IMR-90 (cell line): ENCODE measurements at regions not wholly inside any gene's neighbourhood (a gene's known extent, or its start where the extent isn't known, plus 50 kb on each side); places are given as distances from the start of the nearest gene placed in this dataset.
A peak's percentile ranks its signal among the peaks of the same experiment; 100 is the strongest.

Source experiments
- ATAC-seq: fragments of 200-7000 bp; cut with Tn5 transposase; 2 replicates; pipeline ENCODE4 v1.9.1; 2020; ENCODE audit warnings: low read depth, mild to moderate bottlenecking, moderate library complexity
- BruUV-seq: library from RNA; stranded (reverse); fragments of 400-500 nt; replicated peaks from 2 replicates; lab custom pipeline; 2021; lab: Mats Ljungman, UMichigan
- CTCF ChIA-PET: fragments of 300-600 bp; formaldehyde crosslinking; extraction: SDS; loops from one replicate; lab custom pipeline; 2021; ENCODE audit warnings: antibody characterized with exemption; lab: Yijun Ruan, JAX
- POLR2A ChIA-PET: fragments of 300-600 bp; sonication (Branson Sonifier 250); formaldehyde crosslinking; loops from one replicate; lab custom pipeline; 2022; ENCODE audit warnings: antibody characterized with exemption; ENCODE audit not compliant: unreplicated experiment; lab: Charles Lee
- DNase-seq: peaks from one replicate; pipeline ENCODE4 v3.0.0; 2013
- H2AFZ ChIP-seq: replicated peaks from 2 replicates; pipeline ENCODE3; 2013; ENCODE audit warnings: low read length, mild to moderate bottlenecking; ENCODE audit not compliant: poor library complexity
- H2AK5ac ChIP-seq: 2 replicates; pipeline ENCODE4 v1.6.1; 2013; ENCODE audit warnings: low read depth, low read length, inconsistent platforms
- H2AK9ac ChIP-seq: replicated peaks from 2 replicates; pipeline ENCODE3; 2013; ENCODE audit warnings: mild to moderate bottlenecking, low read depth, low read length, moderate library complexity; ENCODE audit not compliant: poor library complexity
- H2BK120ac ChIP-seq: 2 replicates; pipeline ENCODE4 v1.6.1; 2013; ENCODE audit warnings: low read depth, low read length, inconsistent platforms
- H2BK15ac ChIP-seq: 3 replicates; pipeline ENCODE4 v1.6.1; 2013; ENCODE audit warnings: low read depth, low read length, inconsistent platforms
- H2BK20ac ChIP-seq: 2 replicates; pipeline ENCODE4 v1.6.1; 2013; ENCODE audit warnings: low read depth, mild to moderate bottlenecking, inconsistent platforms, low read length, moderate library complexity
- H2BK5ac ChIP-seq: 2 replicates; pipeline ENCODE4 v1.6.1; 2013; ENCODE audit warnings: mild to moderate bottlenecking, low read depth, low read length, inconsistent platforms; ENCODE audit not compliant: poor library complexity, severe bottlenecking
- H3K14ac ChIP-seq: replicated peaks from 2 replicates; pipeline ENCODE4 v1.6.1; 2013; ENCODE audit warnings: low read depth, low read length, inconsistent platforms
- H3K18ac ChIP-seq: 2 replicates; pipeline ENCODE4 v1.6.1; 2013; ENCODE audit warnings: low read depth, low read length, control low read depth
- H3K23ac ChIP-seq: 2 replicates; pipeline ENCODE4 v1.6.1; 2013; ENCODE audit warnings: low read depth, low read length, inconsistent platforms
- H3K27ac ChIP-seq: 2 replicates; pipeline ENCODE4 v1.5.1; 2013; ENCODE audit warnings: mild to moderate bottlenecking, control low read depth, low read length; ENCODE audit not compliant: insufficient read depth
- H3K27me3 ChIP-seq: 2 replicates; pipeline ENCODE4 v1.6.1; 2013; ENCODE audit warnings: low read length; ENCODE audit not compliant: control insufficient read depth, insufficient read depth
- H3K36me3 ChIP-seq: 2 replicates; pipeline ENCODE4 v1.6.1; 2013; ENCODE audit warnings: low read length, mixed read lengths; ENCODE audit not compliant: control insufficient read depth, insufficient read depth
- H3K4ac ChIP-seq: 2 replicates; pipeline ENCODE4 v1.6.1; 2013; ENCODE audit warnings: low read depth, low read length, inconsistent platforms
- H3K4me1 ChIP-seq: 2 replicates; pipeline ENCODE4 v1.6.1; 2013; ENCODE audit warnings: low read length, mixed read lengths; ENCODE audit not compliant: control insufficient read depth, insufficient read depth
- H3K4me2 ChIP-seq: 2 replicates; pipeline ENCODE4 v1.6.1; 2013; ENCODE audit warnings: low read depth, mild to moderate bottlenecking, control low read depth, low read length, moderate library complexity
- H3K4me3 ChIP-seq: 2 replicates; pipeline ENCODE4 v1.5.1; 2013; ENCODE audit warnings: low read depth, mild to moderate bottlenecking, control low read depth, low read length, moderate library complexity; ENCODE audit not compliant: insufficient read depth
- H3K56ac ChIP-seq: 2 replicates; pipeline ENCODE4 v1.6.1; 2013; ENCODE audit warnings: low read length, inconsistent platforms; ENCODE audit not compliant: insufficient read depth; ENCODE audit errors: extremely low read depth
- H3K79me1 ChIP-seq, 2 experiments: 2 replicates each; pipeline ENCODE4 v1.6.1; 2013; ENCODE audit warnings: low read length in 2 of 2, inconsistent platforms in 1 of 2, low read depth in 1 of 2
- H3K9ac ChIP-seq: 2 replicates; pipeline ENCODE4 v1.6.1; 2013; ENCODE audit warnings: low read depth, low read length, control low read depth
- H3K9me1 ChIP-seq: 2 replicates; pipeline ENCODE4 v1.6.1; 2013; ENCODE audit warnings: low read length, inconsistent platforms; ENCODE audit not compliant: insufficient read depth
- H3K9me3 ChIP-seq: 2 replicates; pipeline ENCODE4 v1.6.1; 2013; ENCODE audit warnings: low read length; ENCODE audit not compliant: control insufficient read depth, insufficient read depth
- H4K20me1 ChIP-seq: 2 replicates; pipeline ENCODE4 v1.6.1; 2013; ENCODE audit warnings: low read length, inconsistent platforms; ENCODE audit not compliant: insufficient read depth
- H4K5ac ChIP-seq: 2 replicates; pipeline ENCODE4 v1.6.1; 2013; ENCODE audit warnings: mild to moderate bottlenecking, low read depth, low read length, control low read depth
- H4K8ac ChIP-seq, 2 experiments: 2 replicates each; pipeline ENCODE4 v1.6.1; 2013; ENCODE audit warnings: low read depth in 2 of 2, low read length in 2 of 2, control low read depth in 1 of 2, inconsistent platforms in 1 of 2
- H4K91ac ChIP-seq: 2 replicates; pipeline ENCODE4 v1.6.1; 2013; ENCODE audit warnings: low read depth, low read length, inconsistent platforms; ENCODE audit not compliant: insufficient read depth
- BHLHE40 ChIP-seq: fragments of 150-350 bp; IDR thresholded peaks from 2 replicates; pipeline ENCODE4 v1.6.1; 2016; ENCODE audit warnings: mild to moderate bottlenecking, low read depth, low read length
- CEBPB ChIP-seq: IDR thresholded peaks from 2 replicates; pipeline ENCODE4 v1.6.1; 2012; ENCODE audit warnings: low read depth, low read length, improper control_type of control experiment
- CHD1 ChIP-seq: IDR thresholded peaks from 2 replicates; pipeline ENCODE4 v1.6.1; 2012; ENCODE audit warnings: low read depth, low read length, improper control_type of control experiment
- FOS ChIP-seq: fragments of 150-350 bp; IDR thresholded peaks from 2 replicates; pipeline ENCODE4 v1.6.1; 2016; ENCODE audit warnings: low read depth, low read length
- MAFK ChIP-seq: IDR thresholded peaks from 2 replicates; pipeline ENCODE4 v1.6.1; 2012; ENCODE audit warnings: low read depth, low read length, improper control_type of control experiment
- MAZ ChIP-seq: IDR thresholded peaks from 2 replicates; pipeline ENCODE4 v1.6.1; 2012; ENCODE audit warnings: low read depth, mild to moderate bottlenecking, low read length, improper control_type of control experiment, moderate library complexity, borderline replicate concordance
- MXI1 ChIP-seq: IDR thresholded peaks from 2 replicates; pipeline ENCODE4 v1.6.1; 2012; ENCODE audit warnings: low read depth, mild to moderate bottlenecking, low read length, moderate library complexity, borderline replicate concordance
- NFE2L2 ChIP-seq: fragments of 150-350 bp; IDR thresholded peaks from 2 replicates; pipeline ENCODE4 v1.6.1; 2016; ENCODE audit warnings: low read depth, mild to moderate bottlenecking, low read length
- POLR2A ChIP-seq: IDR thresholded peaks from 2 replicates; pipeline ENCODE4 v1.6.1; 2012; ENCODE audit warnings: mild to moderate bottlenecking, low read depth, low read length
- RAD21 ChIP-seq: IDR thresholded peaks from 2 replicates; pipeline ENCODE4 v1.6.1; 2012; ENCODE audit warnings: low read length, improper control_type of control experiment
- RCOR1 ChIP-seq: IDR thresholded peaks from 2 replicates; pipeline ENCODE4 v1.6.1; 2012; ENCODE audit warnings: mild to moderate bottlenecking, low read length, improper control_type of control experiment; ENCODE audit not compliant: insufficient replicate concordance
- RFX5 ChIP-seq: IDR thresholded peaks from 2 replicates; pipeline ENCODE4 v1.8.0; 2012; ENCODE audit warnings: low read depth, mild to moderate bottlenecking, low read length, moderate library complexity
- SMC3 ChIP-seq: fragments of 150-350 bp; IDR thresholded peaks from 2 replicates; pipeline ENCODE4 v1.6.1; 2016; ENCODE audit warnings: low read depth, mild to moderate bottlenecking, antibody characterized with exemption, low read length, moderate library complexity
- USF2 ChIP-seq: fragments of 150-350 bp; IDR thresholded peaks from 2 replicates; pipeline ENCODE4 v1.6.1; 2017; ENCODE audit warnings: mild to moderate bottlenecking, antibody characterized with exemption, low read length, low read depth
- WGBS, 2 experiments: methylation state at CpG; one replicate each; pipeline versions ENCODE4 v1.1.5 to v1.1.7; 2013; ENCODE audit warnings: missing lambda C conversion rate in 2 of 2; ENCODE audit not compliant: insufficient read length in 1 of 2; ENCODE audit errors: extremely low coverage in 2 of 2; 5-methylcytosine and 5-hydroxymethylcytosine counted together
- dilution Hi-C: fragments of 300-500 bp; cut with HindIII; formaldehyde crosslinking; loops from one replicate; pipeline ENCODE4 v1.14.3; 2018; ENCODE audit warnings: low sequenced_read_pairs; ENCODE audit not compliant: unreplicated experiment
- in situ Hi-C: fragments of 300-500 bp; cut with MboI; formaldehyde crosslinking; loops from 3 replicates; pipeline ENCODE4 v1.14.3; 2019; ENCODE audit warnings: low sequenced_read_pairs, inconsistent platforms, mixed read lengths
- intact Hi-C: fragments of 100-400 bp; cut with micrococcal nuclease; formaldehyde crosslinking; loops from 2 replicates; pipeline ENCODE4 v1.10.0; 2022
- TF ChIP-seq, protein P1 (sequence below): conservative IDR thresholded peaks from 2 replicates; pipeline ENCODE4 v1.5.1; 2012; ENCODE audit warnings: mild to moderate bottlenecking, low read depth, low read length, improper control_type of control experiment
- TF ChIP-seq, protein P2 (sequence below): fragments of 150-350 bp; IDR thresholded peaks from 2 replicates; pipeline ENCODE4 v1.6.1; 2016; ENCODE audit warnings: low read depth, mild to moderate bottlenecking, low read length, moderate library complexity, borderline replicate concordance

- H3K27ac ChIP-seq = no peak overlapping the region
- H3K4me2 ChIP-seq = no peak overlapping the region
- no peak overlapping the region for H2AK9ac ChIP-seq
- no peak overlapping the region for H3K56ac ChIP-seq
- H4K8ac ChIP-seq = no peak overlapping the region
- no peaks in the 10 kb centered on the region for H3K36me3 ChIP-seq
- in situ Hi-C loops (no loop called here), dilution Hi-C loops (no loop called here), intact Hi-C loops (loop anchor here (10.0 kb wide), 1 partner anchor 446 kb away; no protein-coding TSS in a partner anchor)
- H3K18ac ChIP-seq = no peak overlapping the region
- ATAC-seq = 0 out of 2 replicates have a peak, but pooled peaks have one; percentile 17
- no peaks in the 10 kb centered on the region for H3K4me1 ChIP-seq
- no peak overlapping the region for H2BK5ac ChIP-seq
- no TSS peak for BruUV-seq
- H2BK15ac ChIP-seq = no peak overlapping the region
- no peaks in the 10 kb centered on the region for H3K9me1 ChIP-seq
- no peak overlapping the region for H3K23ac ChIP-seq
- no peak overlapping the region for H2BK120ac ChIP-seq
- ChIA-PET POLR2A (no interaction called here), CTCF (no interaction called here)
- H2AFZ ChIP-seq = no peak overlapping the region
- H4K20me1 ChIP-seq = no peaks in the 10 kb centered on the region
- no peak overlapping the region for H4K5ac ChIP-seq
- 83% methylated on average over 1 of the region's 7 CpGs; no CpG with 5 or more reads in 1 of the 2 experiments for whole genome bisulfite sequencing, 2 experiments
- no peak overlapping the region for H3K9ac ChIP-seq
- H3K27me3 ChIP-seq = no peaks in the 10 kb centered on the region
- no peak overlapping the region for H4K91ac ChIP-seq
- no peaks in the 10 kb centered on the region for H3K79me1 ChIP-seq
- no peak overlapping the region for H3K4me3 ChIP-seq
- TF ChIP-seq BHLHE40 = no peak
- TF ChIP-seq USF2 = no peak
- TF ChIP-seq NFE2L2 = no peak
- no peak for TF ChIP-seq MAFK
- TF ChIP-seq RCOR1 = no peak
- no peak for TF ChIP-seq POLR2A
- no peak for TF ChIP-seq MXI1
- no peak for TF ChIP-seq SMC3
- TF ChIP-seq MAZ = no peak
- no peak for TF ChIP-seq CHD1
- no peak for TF ChIP-seq CEBPB
- TF ChIP-seq RAD21 = no peak
- TF ChIP-seq, protein P1, sequence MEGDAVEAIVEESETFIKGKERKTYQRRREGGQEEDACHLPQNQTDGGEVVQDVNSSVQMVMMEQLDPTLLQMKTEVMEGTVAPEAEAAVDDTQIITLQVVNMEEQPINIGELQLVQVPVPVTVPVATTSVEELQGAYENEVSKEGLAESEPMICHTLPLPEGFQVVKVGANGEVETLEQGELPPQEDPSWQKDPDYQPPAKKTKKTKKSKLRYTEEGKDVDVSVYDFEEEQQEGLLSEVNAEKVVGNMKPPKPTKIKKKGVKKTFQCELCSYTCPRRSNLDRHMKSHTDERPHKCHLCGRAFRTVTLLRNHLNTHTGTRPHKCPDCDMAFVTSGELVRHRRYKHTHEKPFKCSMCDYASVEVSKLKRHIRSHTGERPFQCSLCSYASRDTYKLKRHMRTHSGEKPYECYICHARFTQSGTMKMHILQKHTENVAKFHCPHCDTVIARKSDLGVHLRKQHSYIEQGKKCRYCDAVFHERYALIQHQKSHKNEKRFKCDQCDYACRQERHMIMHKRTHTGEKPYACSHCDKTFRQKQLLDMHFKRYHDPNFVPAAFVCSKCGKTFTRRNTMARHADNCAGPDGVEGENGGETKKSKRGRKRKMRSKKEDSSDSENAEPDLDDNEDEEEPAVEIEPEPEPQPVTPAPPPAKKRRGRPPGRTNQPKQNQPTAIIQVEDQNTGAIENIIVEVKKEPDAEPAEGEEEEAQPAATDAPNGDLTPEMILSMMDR = no peak
- TF ChIP-seq, protein P2, sequence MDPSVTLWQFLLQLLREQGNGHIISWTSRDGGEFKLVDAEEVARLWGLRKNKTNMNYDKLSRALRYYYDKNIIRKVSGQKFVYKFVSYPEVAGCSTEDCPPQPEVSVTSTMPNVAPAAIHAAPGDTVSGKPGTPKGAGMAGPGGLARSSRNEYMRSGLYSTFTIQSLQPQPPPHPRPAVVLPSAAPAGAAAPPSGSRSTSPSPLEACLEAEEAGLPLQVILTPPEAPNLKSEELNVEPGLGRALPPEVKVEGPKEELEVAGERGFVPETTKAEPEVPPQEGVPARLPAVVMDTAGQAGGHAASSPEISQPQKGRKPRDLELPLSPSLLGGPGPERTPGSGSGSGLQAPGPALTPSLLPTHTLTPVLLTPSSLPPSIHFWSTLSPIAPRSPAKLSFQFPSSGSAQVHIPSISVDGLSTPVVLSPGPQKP = no peak
- no peak for TF ChIP-seq RFX5
- no peak for TF ChIP-seq FOS
- H3K9me3 ChIP-seq = no peaks in the 10 kb centered on the region
- H3K4ac ChIP-seq = no peak overlapping the region
- H3K14ac ChIP-seq = no peak overlapping the region
- no peak overlapping the region for H2AK5ac ChIP-seq
- H2BK20ac ChIP-seq = no peak overlapping the region
- peak; percentile 17 for DNase-seq
These were observed 519.3 kb upstream of the PTGER4 start for GRCh38 chr5:40160435-40160834.
